SKM-1 treated with dmso at 0.1 percent for 144 hours (cell line): ENCODE measurements at regions not wholly inside any gene's neighbourhood (a gene's known extent, or its start where the extent isn't known, plus 50 kb on each side); places are given as distances from the start of the nearest gene placed in this dataset.
"Not testable (repeated sequence)": the region's sequence is repeated elsewhere in the genome, so short reads cannot be mapped to it uniquely, and the experiment has no call there.

Source experiments
- DNase-seq: peaks from one replicate; lab custom pipeline; 2025; ENCODE audit not compliant: unreplicated experiment; lab: John Stamatoyannopoulos, UW

DNA sequence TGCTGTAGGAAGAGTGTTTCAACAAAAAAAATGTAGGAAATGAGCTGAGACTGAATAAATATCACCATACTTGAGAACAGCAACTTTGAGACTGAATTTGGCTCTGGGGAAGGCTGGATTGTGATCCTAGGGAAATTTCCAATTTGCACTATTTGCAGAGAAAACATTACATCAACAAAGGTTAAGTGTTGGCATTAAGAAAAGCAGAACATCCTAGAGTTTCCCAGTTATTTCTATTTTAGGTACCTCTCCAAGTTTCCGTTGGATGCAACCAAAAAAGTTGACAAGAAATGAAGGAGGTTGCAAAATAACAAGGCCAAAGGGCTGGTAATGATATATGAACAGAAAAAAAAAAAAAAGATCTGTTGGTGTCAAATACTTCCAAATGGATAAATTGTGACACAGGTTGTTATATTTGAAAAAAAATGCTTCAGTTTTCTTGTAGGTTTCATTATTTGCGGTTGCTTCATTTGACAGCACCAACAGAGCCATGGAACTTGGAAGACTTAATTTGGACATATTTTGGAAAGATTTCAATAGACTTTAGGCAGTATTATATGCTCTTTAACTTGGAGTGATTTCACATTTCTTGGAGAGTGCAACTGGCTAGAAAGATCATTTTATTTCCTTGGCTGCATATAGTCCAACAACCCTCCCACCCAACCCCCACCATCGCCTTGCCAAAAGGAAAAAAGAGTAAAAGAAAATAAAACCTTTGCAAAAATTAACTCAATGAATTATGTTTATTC lies 230.8 kb downstream of the ZNF608 start:
- no peak for DNase-seq

DNA sequence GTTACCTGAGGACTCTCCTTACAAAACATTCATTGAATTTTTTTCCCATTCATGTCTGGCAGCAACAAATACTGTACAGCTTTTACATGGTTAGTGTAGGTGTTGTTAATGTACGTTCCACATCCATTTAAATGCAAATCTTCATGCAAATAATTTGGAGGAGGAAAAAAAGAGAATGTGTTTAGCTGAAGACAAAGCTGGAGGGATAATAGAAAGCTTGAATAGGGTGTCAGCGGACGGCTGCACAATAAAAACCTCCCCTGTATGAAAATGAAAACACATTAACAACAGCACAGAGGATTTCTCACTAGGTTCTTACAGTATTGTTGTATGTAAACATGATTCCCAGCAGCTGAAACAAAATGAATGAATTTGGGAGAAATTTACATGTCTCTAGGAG lies 231.5 kb downstream of the ZNF608 start:
- DNase-seq = no peak

DNA sequence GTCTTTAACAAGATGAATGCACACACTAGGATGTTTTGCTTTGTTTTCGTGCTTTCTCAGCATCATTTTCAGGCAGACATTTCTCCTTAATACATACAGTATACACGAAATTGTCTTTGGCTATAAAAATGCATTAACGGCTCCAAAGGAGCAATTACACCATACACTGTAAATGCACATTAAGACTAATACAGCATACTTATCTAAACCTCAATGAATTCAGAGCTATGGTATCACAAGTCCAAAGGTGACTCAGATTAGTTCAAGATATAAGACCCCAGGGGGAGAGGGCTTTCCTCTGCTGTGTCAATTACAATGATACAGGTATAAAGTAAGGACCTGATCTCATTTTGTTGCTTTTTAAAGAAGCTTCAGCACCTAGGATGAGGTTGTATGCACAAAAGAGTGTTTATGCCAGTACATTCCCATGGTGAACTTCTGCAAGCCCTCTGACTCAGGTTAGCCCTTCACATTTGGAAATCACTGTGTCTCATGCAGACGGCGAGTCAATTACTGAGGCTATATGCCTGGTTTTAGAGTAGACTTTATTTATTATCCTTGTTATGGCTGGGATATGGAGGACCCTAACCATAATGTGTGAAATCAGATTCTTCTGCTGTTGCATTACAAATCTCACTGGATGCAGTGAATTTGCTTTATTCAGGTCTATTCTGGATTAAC lies 233.3 kb downstream of the ZNF608 start:
- DNase-seq = no peak

DNA sequence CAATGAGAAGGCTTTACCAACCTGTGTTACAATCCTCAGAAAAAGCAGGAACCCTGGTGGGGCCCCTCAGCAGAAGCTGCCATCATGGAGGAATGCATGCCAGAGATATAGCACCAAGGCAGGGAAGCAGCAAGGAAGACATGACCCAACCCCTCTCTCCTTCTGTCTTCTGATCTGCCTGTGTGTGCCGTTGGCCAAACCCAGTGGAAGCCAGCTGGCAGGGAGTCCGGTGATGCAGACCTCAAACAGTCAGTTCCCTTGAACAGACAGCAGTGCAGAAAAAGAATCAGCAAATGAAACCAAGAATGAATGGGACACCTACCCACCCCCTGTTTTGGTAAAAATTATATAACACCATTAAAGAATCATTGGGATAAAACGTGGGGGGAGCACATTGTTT lies 234.2 kb downstream of the ZNF608 start:
- DNase-seq = no peak

DNA sequence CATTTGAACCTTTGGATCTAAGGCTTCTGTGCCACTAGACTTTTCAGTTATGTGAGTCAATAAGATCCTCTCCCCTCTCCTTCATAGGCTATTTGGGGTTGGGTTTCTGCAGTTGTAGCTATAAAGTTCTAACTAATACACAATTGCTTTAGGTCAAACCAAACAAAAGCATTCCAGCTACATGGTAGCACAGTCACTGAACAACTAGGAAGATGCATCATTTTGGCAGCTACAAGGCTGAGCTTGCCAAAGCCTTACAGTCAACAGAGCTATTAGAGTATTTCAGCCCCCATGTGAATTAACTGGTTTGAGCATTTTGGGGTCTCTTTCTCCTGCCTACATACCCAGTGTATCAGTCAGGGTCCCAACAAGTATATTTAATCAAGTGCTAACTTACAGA lies 234.6 kb downstream of the ZNF608 start:
- no peak for DNase-seq

DNA sequence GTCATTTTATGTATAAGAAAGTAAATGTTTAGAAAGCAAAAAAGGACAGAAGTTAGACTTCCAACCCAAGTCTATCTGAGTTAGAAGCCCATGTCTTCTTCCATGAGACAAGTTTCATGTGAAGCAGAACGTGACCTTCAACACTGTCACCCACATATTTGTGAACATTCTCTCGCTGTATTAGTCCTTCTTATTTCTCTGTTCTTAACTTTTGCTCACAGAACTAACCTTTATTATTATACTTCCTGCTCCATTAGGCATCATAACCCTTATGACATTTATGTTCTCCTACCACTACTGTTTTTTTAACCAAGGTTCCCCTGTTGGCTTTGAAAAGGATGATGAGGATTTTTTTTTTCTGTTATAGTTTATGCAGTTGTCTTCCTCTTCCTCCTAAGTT lies 238.8 kb downstream of the ZNF608 start:
- no peak for DNase-seq

DNA sequence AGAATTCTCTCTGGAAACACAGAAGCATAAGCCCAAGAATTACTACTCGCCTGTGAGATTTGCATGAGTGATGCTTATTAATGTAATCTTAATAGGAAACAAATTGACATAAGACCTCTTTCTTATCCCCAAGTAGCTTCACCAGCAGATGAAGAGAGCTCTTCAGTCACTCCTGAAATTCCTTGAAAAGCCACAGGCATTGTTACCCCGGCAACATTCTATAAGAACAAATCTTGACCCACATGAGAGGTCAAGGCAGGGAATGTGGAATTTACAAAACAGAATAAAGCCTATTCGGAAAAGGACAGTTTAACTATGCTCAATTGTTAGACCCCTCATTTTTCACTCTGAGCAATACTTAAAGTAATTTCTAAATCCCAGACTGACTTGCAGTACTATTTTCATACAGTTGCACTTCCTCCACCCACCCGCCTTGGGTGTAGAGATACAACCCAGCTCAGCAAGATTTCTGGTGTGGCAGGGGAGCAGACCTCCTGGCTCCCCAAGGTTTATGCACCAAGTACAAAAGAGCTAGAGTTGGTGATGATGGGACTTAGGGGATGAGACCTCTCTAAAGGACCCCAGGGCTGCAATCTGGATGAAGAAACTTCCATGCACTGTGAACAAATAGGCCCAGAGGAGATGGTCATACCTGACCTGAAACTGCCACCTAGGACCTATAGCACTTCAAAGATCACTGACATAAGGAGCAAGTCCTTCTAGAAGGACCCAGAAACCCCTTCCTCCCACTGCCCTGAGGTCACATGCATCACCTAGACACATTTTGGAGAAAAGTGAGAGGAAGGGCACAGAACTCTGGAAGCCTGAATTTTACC lies 242.1 kb downstream of the ZNF608 start:
- DNase-seq = no peak

DNA sequence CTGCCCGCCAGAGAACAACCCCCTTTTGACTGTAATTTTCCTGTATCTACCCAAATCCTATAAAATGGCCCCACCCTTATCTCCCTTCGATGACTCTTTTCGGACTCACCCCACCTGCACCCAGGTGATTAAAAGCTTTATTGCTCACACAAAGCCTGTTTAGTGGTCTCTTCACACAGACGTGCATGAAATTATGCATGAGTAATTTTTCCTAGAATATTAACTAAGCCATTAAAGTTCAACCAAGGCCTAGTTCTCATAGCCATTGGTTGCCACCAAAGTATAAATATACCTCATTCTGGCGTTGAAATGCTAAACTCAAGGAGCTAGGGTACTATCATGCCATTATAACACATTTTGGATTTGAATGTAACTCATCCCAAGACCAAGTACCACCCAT lies 243.9 kb downstream of the ZNF608 start:
- no peak for DNase-seq

DNA sequence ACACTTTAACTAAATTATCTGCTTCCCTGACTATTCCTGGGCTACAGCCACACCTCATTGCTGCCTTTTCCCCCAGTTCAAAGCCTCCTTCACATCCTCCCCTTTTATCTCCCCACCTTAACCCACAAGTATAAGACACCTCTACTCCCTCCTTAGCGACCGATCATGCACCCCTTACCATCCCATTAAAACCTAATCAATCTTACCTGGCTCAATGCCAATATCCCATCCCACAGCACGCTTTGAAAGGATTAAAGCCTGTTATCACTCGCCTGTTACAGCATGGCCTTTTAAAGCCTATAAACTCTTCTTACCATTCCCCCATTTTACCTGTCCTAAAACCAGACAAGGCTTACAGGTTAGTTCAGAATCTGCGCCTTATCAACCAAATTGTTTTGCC lies 246.6 kb downstream of the ZNF608 start:
- not testable (repeated sequence) for DNase-seq

DNA sequence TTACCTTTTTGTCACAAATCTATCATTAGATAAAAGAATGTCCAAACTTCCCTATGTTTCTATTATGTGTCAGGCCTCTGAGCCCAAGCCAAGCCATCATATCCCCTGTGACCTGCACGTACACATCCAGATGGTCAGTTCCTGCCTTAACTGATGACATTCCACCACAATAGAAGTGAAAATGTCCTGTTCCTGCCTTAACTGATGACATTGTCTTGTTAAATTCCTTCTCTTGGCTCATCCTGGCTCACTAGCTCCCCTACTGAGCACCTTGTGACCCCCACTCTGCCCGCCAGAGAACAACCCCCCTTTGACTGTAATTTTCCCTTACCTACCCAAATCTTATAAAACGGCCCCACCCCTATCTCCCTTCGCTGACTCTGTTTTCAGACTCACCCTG lies 249.5 kb downstream of the ZNF608 start:
- DNase-seq = not testable (repeated sequence)

DNA sequence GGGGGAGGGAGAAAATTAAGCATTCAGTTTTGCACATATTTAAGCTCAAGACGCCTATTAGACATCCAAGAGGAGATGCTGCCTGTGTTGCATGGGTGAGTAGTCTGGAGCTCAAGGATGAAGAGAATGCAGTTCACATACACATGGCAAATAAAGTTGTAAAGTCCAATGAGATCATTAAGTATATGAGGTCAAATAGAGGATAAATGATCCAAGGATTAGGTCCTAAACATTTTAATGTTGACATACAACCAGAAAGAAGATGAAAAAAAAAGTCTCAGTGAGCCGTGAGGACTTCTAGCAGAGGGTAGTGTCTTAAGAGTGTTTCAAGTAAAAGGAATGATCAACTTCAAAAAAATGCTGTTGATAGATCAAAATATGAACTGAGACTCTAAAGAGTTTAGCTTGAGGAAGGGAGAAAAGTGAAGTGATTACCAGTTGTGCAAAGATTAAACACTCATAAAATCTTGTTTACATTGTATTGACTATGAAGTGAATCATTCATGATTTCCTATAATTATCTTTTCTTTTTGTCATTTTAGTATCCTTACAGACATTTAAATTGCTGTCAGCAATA lies 251.8 kb downstream of the ZNF608 start:
- DNase-seq = no peak

DNA sequence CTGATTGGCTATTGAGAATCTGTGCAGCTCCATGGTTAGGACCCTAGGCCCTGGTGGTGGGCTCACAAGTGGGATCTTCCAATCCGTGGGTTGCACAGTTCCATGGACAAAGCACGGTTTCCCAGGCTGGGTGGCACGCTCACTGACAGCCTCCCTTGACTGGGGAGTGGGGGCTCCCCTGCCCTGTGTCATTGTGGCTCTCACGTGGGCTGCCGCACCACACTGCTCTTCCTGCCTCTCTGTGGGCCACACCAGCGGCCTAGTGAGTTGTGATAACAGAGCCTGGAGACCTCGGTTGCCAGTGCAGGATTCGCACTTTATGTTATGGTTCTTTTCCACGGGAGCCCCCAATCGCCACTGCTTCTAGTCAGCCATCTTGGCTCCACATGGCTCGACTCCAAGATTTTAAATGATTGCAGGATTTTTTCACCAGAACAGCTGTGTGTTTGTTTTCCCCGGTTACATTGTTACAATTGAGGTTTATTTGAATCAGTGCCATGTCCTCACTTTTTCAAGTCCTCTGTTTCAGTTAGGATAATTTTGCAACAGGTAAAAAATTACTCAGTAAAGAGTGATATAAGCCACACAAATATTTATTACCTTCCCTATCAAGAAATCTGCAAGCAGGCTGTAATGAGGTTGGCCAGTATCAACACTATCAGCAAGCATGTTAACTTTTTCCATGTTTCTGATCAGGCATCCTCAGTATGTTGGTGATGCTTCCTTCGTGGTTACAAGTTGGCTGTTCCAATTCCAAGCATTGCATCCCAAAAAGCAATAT lies 253.8 kb downstream of the ZNF608 start:
- no peak for DNase-seq

DNA sequence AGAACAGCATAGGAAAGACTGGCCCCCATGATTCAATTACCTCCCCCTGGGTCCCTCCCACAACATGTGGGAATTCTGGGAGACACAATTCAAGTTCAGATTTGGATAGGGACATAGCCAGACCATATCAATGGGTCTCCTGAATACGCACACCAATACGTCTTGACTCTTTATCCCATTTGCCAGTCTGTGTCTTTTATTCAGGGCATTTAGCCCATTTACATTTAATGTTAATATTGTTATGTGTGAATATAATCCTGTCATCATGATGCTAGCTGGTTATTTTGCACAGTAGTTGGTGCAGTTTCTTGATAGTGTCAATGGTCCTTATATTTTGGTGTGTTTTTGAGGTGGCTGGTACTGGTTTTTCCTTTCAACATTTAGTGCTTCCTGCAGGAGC lies 256.1 kb downstream of the ZNF608 start:
- not testable (repeated sequence) for DNase-seq

DNA sequence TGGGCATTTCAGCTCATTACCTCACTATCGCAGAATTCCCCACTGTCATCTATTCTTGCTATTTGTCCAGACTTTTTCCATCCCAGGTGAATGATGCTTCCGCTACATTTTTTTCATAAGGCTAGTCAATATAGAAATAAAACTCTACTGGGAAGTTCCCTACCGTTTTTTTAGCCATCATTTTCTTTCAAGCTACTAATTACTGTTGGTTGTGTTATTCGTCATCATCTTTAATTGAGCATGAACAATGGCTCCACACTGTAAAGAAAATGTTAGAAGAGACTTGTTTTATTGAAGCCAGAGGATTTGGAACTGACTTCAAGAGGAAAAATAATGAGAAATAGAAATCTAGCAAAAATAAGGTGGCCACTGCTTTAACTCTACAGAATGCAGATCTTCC lies 265.0 kb downstream of the ZNF608 start:
- no peak for DNase-seq

DNA sequence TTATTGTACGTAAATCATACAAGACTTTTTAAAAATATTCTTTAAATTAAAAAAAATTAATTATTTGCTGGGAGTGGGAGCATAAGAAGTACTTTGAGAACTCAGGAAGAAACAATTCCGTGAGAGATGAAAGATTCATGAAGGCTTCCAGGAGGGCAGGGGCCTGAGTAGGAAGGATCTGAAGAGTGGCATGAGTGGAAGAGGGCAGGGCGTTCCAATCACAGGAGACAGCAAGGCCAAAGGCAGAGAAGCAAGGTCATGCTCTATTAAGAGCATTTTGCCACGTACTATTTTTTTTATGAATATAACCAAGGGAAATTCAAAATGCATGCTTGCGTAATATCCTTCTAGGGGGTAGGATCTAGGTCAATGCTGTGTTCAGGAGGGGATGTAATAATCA lies 265.5 kb downstream of the ZNF608 start:
- DNase-seq = no peak

DNA sequence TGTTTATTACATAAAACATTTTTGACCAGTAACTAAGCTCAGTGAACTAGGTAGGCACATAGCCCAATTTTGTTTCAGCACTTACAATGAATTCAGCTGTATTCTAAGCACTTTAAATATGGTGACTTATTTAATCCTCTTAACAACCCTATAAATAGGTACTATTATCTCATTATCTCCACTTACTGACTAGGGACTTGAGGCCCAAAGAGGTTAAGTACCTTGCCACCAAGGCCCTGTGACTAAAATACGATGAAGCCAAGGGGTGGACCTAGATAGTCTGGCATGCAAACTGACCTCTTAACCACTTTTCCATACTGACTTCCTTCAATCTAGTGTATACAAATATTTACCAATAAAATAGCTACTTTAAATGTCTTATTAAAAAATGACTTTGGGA lies 266.4 kb downstream of the ZNF608 start:
- DNase-seq = no peak

DNA sequence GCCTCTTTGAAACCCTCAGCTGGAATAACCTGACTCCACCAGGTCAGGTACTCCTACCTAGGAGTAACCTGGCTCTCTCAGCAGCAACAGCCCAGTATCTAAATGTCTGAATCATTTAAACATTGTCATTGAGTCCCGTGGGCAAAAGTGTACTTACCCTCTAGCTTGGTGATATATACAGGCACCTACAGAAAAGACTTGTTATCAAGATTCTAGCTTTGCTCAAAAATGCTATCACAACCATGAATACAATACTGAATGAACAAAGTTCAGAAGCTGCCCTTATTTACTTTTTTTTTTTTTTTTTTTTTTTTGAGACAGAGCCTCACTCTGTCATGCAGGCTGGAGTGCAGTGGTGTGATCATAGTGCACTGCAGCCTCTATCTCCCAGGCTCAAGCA lies 268.2 kb downstream of the ZNF608 start:
- DNase-seq = no peak

DNA sequence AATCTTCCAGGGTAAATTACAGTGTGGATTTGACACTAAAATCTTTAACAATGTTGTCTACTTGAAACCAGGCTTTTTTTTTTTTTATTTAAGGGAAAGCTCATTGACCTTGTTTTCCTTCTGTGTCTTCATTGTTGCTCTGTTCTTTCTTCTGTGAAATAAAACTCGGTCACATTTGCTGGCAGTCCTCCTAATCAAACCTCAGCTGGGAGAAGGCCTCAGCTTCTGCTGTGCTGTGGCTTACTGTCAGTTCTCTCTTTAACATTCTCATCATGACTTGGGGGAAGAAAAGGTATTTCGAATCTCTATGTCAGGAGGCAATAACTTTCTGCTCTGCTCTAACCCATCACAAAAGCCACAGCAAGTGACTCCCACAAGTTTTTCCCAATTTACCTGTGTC lies 268.9 kb downstream of the ZNF608 start:
- no peak for DNase-seq

DNA sequence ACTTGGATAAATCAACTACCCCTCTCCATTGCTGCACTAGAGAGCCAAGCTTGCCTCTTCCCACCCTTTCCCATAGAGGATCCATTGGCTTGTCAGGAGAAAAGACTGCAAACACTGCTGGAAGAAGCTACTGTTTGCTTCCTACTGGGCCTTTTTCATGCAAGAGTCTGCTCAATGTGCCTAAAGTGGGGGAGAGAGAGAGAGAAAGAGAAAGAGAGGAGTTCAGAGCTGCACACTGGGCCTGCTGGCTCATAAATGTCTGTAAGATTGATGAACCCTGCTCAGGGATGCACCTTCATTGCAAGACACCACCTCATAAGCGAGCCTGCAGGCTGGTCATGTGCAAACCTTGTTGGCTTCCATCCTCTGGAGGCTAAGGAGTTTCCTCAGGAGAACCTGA lies 269.4 kb downstream of the ZNF608 start:
- DNase-seq = no peak

DNA sequence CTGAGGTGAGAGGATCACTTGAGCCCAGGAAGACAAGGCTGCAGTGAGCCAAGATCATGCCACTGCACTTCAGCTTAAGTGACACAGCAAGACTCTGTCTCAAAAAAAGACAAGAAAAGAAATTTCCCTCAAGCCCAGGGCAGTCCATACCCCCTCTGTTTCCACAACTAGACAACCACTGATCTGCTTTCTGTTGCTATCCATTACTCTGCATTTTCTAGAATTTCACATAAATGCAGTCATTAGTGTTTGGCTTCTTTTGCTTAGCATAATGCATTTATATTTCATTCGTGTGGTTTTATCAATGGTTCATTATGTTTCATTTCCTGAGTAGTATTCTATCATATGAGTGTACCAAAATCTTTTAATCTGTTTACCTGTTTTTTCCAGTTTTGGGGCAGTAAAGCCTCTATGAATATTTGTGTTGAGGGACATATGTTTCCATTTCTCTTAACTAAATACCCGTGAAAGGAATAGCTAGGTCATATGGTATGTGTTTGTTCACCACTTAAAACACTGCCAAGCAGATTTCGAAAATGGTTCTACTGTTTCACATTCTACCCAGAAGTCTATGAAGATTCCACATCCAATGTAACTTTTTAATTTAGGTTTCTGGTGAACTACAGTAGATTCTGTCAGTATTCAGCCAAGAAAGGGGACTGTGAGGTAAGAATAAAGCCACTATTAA lies 271.8 kb downstream of the ZNF608 start:
- no peak for DNase-seq
